ENCODE measurements at regions not wholly inside any gene's neighbourhood (a gene's known extent, or its start where the extent isn't known, plus 50 kb on each side); places are given as distances from the start of the nearest gene placed in this dataset.

GRCh38 chr7:49597805-49598204 lies 175.6 kb upstream of the VWC2 start (continued):
- no peak for TF ChIP-seq OVOL2 (CRISPR knock-in tag; IDR thresholded peaks at IDR 0.05; ENCODE audit: borderline replicate concordance)
- no peak for TF ChIP-seq ZNF219 (CRISPR knock-in tag; IDR thresholded peaks at IDR 0.05; ENCODE audit: borderline replicate concordance)
- TF ChIP-seq TEAD1 (CRISPR knock-in tag; IDR thresholded peaks at IDR 0.05): no peak
- TF ChIP-seq ZNF425 (CRISPR knock-in tag; conservative IDR thresholded peaks at IDR 0.05): no peak
- no peak for TF ChIP-seq FOXP4 (CRISPR knock-in tag; IDR thresholded peaks at IDR 0.05)
- TF ChIP-seq ZNF671 (CRISPR knock-in tag; IDR thresholded peaks at IDR 0.05): no peak
- no peak for TF ChIP-seq GRHL2 (CRISPR knock-in tag; IDR thresholded peaks at IDR 0.05; ENCODE audit: insufficient replicate concordance, severe bottlenecking)
- TF ChIP-seq HMGXB4 (CRISPR knock-in tag; IDR thresholded peaks at IDR 0.05): no peak
- no peak for TF ChIP-seq KAT7 (CRISPR knock-in tag; IDR thresholded peaks at IDR 0.05; ENCODE audit: borderline replicate concordance)

GRCh38 chr7:49611951-49612350 lies 161.5 kb upstream of the VWC2 start:
- ChIA-PET CTCF (no interaction called here), POLR2A (no interaction called here)
- no peak for ATAC-seq
- no peak for DNase-seq (ENCODE audit: low spot score)
- H3K27me3 Mint-ChIP-seq (ENCODE audit: low read depth): no peaks in the 10 kb centered on the region
- H3K27ac Mint-ChIP-seq: no peak overlapping the region
- peaks cover 11% of the 10 kb centered on the region for H3K4me1 Mint-ChIP-seq
- no peak overlapping the region for H3K4me3 Mint-ChIP-seq
- TF ChIP-seq SOX15 (CRISPR knock-in tag; IDR thresholded peaks at IDR 0.05) (no peak), USF2 (CRISPR knock-in tag; IDR thresholded peaks at IDR 0.05) (no peak), EMX1 (CRISPR knock-in tag; IDR thresholded peaks at IDR 0.05) (no peak), IRF1 (CRISPR knock-in tag; IDR thresholded peaks at IDR 0.05) (no peak)
- H3K36me3 Mint-ChIP-seq: peaks cover 8% of the 10 kb centered on the region
- H3K9me3 Mint-ChIP-seq: peaks cover 34% of the 10 kb centered on the region

GRCh38 chr7:49613759-49614158 lies 159.7 kb upstream of the VWC2 start:
- H3K9me3 Mint-ChIP-seq: peaks cover 26% of the 10 kb centered on the region
- no peak for ATAC-seq
- TF ChIP-seq MYBL2 (CRISPR knock-in tag; IDR thresholded peaks at IDR 0.05) (no peak), JAZF1 (CRISPR knock-in tag; IDR thresholded peaks at IDR 0.05) (no peak), NR2C2 (CRISPR knock-in tag; IDR thresholded peaks at IDR 0.05) (no peak), IRF2 (CRISPR knock-in tag; IDR thresholded peaks at IDR 0.05; ENCODE audit: borderline replicate concordance, low read depth) (no peak), FOXP4 (CRISPR knock-in tag; IDR thresholded peaks at IDR 0.05) (no peak), CDX4 (CRISPR knock-in tag; IDR thresholded peaks at IDR 0.05; ENCODE audit: borderline replicate concordance) (no peak), FOXP1 (CRISPR knock-in tag; IDR thresholded peaks at IDR 0.05; ENCODE audit: borderline replicate concordance) (no peak), ETV6 (CRISPR knock-in tag; IDR thresholded peaks at IDR 0.05) (no peak), ZBTB43 (CRISPR knock-in tag; IDR thresholded peaks at IDR 0.05) (no peak), RELA (CRISPR knock-in tag; IDR thresholded peaks at IDR 0.05; ENCODE audit: borderline replicate concordance) (no peak), ZNF423 (CRISPR knock-in tag; IDR thresholded peaks at IDR 0.05) (no peak)

More at GRCh38 chr7:49613759-49614158, 159.7 kb upstream of the VWC2 start:
- H3K4me3 Mint-ChIP-seq: no peak overlapping the region
- ChIA-PET CTCF (no interaction called here), POLR2A (no interaction called here)
- H3K27ac Mint-ChIP-seq: no peak overlapping the region
- H3K27me3 Mint-ChIP-seq (ENCODE audit: low read depth): no peaks in the 10 kb centered on the region
- peaks cover 11% of the 10 kb centered on the region for H3K4me1 Mint-ChIP-seq
- no peaks in the 10 kb centered on the region for H3K36me3 Mint-ChIP-seq
- no peak for DNase-seq (ENCODE audit: low spot score)
